Fibroblast of mammary gland (primary cell): ENCODE measurements at regions not wholly inside any gene's neighbourhood (a gene's known extent, or its start where the extent isn't known, plus 50 kb on each side); places are given as distances from the start of the nearest gene placed in this dataset.

ENCODE experiments used
- DNase-seq: peaks from one replicate; pipeline ENCODE4 v3.0.0-alpha.2; 2010; ENCODE audit warnings: low read depth
- H3K4me3 ChIP-seq: 2 replicates; pipeline ENCODE4 v1.5.1; 2011; ENCODE audit warnings: low read depth, mild to moderate bottlenecking, low read length, moderate library complexity; ENCODE audit not compliant: control insufficient read depth
- CTCF ChIP-seq: conservative IDR thresholded peaks from 2 replicates; pipeline ENCODE4 v1.5.1; 2011; ENCODE audit warnings: low read depth, low read length, inconsistent platforms; ENCODE audit not compliant: control insufficient read depth, insufficient read depth

GRCh38 chr19:30853036-30853435 lies 480.9 kb downstream of the ZNF536 start:
- no peak for DNase-seq
- no peak overlapping the region for H3K4me3 ChIP-seq
- TF ChIP-seq CTCF: no peak

GRCh38 chr19:30852168-30852567 lies 480.0 kb downstream of the ZNF536 start:
- no peak for TF ChIP-seq CTCF
- no peak overlapping the region for H3K4me3 ChIP-seq
- DNase-seq: no peak

DNA sequence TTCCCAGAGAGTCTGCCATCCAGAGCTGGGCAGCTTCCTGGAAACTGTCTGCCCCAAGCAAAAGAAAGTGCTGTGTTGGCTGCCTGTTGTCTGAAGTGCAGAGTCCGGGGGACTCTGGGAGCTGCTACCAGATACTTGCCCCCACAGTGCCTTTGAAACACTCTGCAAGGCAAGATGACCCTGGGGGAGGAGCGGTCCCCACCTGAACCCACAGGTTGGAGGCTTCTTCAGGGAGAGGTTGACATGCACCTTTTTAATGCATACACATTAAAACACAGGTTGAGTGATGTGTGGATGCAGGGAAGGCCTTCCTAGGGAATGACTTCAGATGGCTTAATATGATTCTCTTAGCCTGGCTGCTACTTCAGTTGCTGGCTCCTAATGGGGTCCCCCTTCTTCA lies 479.5 kb downstream of the ZNF536 start:
- DNase-seq: no peak
- TF ChIP-seq CTCF: no peak

GRCh38 chr19:30848636-30849425 lies 476.6 kb downstream of the ZNF536 start:
- TF ChIP-seq CTCF: no peak
- H3K4me3 ChIP-seq: no peak overlapping the region
- no peak for DNase-seq

More for the DNA sequence above, 479.5 kb downstream of the ZNF536 start:
- H3K4me3 ChIP-seq: no peak overlapping the region

GRCh38 chr19:30846102-30846501 lies 473.9 kb downstream of the ZNF536 start:
- no peak overlapping the region for H3K4me3 ChIP-seq
- no peak for DNase-seq
- no peak for TF ChIP-seq CTCF

DNA sequence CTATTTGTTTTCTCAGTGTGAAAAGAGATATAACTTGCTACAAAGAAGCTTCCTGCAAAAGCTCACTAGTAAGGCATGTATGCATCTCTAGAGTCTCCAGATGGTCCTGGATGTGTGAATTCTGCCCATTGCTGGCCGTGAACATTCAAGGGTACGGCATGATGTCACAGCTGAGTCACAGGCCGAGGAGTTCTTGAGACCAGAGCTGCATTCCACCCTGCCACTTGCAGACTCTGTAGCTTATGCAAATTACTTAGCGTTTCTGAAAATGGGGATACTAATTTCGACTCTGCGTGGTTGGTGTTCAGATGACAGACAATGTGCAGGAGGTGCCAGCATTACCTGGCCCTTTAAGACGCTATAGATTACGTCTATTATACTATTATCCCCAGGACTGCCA lies 470.7 kb downstream of the ZNF536 start:
- no peak for DNase-seq
- TF ChIP-seq CTCF: no peak
- no peak overlapping the region for H3K4me3 ChIP-seq
